ENCODE measurements at regions not wholly inside any gene's neighbourhood (a gene's known extent, or its start where the extent isn't known, plus 50 kb on each side); places are given as distances from the start of the nearest gene placed in this dataset.
"Not testable (repeated sequence)": the region's sequence is repeated elsewhere in the genome, so short reads cannot be mapped to it uniquely, and the experiment has no call there.

DNA sequence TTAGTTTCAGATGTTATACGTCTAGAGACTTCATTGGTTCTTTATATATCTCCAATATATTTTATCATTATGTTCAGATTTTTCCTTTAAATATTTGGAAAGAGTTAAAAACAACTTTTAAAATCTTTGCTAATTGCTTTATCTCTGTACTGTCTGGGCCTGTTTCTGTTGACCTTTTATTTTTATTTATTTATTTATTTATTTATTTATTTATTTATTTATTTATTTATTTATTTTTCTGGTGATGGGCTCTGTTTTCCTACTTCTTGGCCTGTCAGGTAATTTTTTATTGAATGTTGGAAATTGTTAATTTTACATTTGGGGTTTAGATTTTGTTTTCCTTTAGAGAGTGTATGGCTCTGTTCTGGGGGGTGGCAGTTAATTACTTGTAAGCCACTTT, 279.7 kb upstream of the KAZN start:
- no peak for DNase-seq

- peak; percentile 24 for DNase-seq
These were observed 278.0 kb upstream of the KAZN start for GRCh38 chr1:14320518-14320917.

DNA sequence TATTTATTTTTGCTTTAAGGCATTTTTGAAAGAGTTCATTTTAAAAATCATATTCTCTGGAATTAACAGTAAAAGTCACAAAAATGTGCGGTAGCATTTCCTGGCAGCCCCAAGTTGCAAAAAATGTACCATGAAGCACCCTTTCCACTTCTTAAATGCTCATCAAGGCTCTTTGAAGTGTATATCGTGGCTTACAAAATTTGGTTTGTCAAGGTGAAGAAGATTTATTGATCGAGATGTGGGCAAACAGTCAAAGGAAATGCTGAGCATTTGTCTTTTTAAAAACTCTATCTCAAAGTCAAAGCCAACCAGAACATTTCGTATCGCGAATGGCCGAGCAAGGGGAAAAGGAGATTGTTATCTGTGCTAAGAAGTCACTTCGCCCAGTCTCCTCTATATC, 277.5 kb upstream of the KAZN start:
- no peak for DNase-seq

DNA sequence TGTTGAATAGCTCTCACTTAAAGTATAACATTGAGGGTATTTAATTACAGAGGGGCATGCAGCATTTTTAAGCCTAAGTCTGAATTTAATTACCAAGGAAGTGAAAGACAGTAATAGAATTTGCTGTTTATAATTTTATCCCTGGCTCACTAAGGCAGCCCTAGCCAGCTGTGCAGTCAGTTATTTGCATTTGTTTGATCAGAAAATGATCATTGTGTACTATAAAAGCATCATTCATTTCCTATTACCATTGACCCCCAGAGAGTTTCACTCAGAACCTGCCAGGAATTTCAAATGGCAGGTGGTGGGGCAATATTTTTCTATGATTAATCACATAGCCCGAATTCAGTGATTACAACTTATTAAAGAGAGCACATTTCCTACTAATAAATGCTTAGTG, 277.1 kb upstream of the KAZN start:
- DNase-seq = no peak

DNA sequence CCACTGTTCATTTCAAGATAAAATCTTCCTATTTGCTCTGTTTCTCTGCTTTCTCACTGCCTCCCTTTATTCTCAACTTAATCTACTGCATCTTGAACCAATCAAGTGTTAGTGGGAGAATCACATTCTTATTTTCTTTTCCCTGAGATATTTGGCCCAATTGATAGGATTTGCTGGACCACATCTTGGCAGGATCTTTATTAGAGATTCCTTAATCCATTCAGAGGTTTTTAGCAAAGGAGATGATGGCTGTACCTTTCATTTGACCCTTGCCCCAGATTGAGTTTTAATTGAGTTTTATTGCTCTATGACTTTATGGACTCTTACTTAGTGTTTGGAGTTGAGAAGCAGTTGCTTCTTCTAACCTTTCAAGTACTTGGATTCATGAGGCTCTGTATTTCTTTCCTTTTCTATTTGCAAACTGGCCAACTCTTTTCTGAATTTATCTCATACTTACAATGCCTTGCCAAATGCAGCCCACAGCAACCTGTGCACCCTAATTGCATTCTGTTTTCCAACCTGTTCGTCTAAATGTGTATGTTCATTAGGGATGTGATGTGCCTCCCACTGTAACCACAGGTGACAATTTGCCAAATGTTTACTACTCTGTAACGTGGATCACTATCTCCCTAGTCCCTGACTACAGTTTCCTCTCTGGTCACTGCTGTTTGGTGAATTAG, 274.8 kb upstream of the KAZN start:
- DNase-seq = no peak

DNA sequence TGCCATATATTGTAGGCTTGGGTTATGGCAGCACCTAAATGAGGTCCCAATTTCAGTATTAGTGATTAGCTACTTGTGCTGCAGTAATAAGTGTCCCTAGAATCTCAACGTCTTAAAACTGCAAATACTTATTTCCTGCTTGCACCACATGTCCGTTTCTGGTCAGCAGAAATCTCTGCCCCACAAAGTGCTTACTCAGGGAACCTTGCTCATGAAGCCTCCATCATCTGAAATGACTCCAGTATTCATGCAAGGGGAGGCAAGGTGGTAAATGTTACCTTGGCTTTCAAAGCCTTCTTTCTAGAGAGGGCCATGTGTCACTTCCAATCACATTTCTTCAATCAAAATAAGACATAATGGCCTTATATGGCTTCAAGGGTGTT, 274.2 kb upstream of the KAZN start:
- no peak for DNase-seq

GRCh38 chr1:14326857-14327256, 271.6 kb upstream of the KAZN start:
- DNase-seq = no peak

GRCh38 chr1:14328685-14329084, 269.8 kb upstream of the KAZN start:
- no peak for DNase-seq

DNA sequence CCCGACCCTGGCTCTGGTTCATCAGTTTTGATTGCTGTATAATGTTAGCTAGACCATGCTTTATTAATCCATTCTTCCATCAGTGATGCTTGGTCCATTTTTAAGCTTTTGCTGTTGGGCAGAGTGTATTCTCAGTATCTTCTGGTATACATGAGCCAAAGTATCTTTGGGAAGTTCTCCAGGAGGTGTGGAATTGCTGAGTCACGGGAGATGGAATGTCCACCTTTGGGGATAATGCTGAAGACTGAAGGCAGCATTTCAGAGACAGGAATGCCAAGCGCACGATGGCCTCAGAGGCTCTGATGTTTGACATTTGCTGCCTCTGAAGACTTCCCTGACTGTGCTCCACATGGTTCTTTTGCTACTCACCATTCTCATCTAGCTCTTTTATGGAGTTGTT, 266.3 kb upstream of the KAZN start:
- DNase-seq = peak; percentile 4

- DNase-seq = peak; percentile 5
These were observed 263.9 kb upstream of the KAZN start for GRCh38 chr1:14334336-14335176.

- no peak for DNase-seq
These were observed 260.0 kb upstream of the KAZN start for GRCh38 chr1:14338509-14338908.

DNA sequence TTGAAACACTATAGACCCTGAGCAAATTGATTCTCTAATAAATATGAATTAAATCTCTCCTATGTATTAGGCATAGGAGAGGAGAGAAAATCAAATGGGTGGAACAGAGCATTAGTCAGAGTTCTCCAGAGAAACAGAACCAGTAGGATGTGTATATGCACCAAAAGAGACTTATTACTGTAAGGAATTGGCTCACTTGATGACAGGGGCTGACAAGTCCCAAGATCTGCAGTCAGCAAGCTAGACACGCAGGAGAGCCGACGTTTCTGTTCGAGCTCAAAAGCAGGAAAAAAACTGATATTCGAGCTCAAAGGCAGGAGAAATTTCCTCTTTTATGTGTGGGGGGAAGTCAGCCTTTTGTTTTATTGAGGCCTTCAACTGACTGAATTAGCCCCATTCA, 259.2 kb upstream of the KAZN start:
- no peak for DNase-seq

DNA sequence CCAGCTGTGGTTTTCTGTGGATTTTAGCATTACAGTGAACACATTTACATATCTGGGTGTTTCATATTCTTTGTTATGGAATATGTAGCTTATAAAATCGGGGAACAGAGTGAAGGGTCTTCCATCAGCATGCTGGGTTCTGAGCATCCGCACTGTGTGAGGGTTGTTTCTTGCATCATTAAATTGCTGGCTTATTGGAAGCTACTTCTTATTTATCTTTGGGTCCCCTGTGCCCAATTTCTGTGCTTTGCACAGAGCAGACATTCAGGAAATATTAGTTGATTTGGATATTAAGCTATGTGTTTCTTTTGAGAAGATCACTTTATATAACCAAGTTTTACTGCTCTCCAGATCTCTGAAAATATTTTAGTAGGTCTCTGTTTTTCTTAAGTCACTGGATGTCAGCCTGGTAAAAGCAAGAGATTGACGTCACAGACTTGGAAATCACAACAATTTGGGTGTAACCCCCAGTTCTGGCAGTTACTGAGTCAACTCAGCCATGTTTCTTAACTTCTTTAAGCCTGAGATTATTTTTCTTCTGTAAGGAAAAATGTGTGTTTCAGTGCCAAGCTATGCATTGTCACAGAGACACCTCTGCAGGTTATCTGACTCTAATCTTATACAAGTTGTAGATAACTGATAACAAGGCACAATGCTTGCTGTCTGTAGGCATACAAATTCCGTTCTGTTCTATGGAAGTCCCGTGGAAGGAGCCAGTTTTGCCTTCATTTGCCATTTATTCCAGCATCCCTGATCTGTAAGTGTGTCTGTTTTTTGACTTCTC, 258.3 kb upstream of the KAZN start:
- DNase-seq = peak; percentile 20

- no peak for DNase-seq
These were observed 257.3 kb upstream of the KAZN start for GRCh38 chr1:14341147-14341546.

- no peak for DNase-seq
These were observed 252.4 kb upstream of the KAZN start for GRCh38 chr1:14345946-14346550.

- DNase-seq = no peak
These were observed 251.3 kb upstream of the KAZN start for GRCh38 chr1:14347186-14347585.

GRCh38 chr1:14347776-14348175, 250.7 kb upstream of the KAZN start:
- no peak for DNase-seq

DNA sequence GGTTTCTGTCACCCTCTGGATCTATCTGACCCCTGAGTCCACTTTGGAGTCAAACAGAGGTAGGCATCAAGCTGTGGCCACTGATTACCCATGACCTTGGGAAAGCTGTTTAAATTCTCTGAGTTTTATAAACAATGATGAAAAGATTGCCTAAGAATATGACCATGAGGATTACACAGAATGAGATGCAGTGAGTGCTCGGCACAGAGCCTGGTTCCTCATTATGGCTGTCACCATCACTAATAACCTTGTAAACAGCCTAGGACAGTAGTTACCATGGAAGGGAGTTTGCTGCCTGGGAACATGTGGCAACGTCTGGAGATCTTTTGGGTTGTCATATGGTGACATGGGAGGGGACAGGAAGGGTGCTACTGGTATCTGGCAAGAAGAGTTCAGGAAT, 248.3 kb upstream of the KAZN start:
- DNase-seq = no peak

DNA sequence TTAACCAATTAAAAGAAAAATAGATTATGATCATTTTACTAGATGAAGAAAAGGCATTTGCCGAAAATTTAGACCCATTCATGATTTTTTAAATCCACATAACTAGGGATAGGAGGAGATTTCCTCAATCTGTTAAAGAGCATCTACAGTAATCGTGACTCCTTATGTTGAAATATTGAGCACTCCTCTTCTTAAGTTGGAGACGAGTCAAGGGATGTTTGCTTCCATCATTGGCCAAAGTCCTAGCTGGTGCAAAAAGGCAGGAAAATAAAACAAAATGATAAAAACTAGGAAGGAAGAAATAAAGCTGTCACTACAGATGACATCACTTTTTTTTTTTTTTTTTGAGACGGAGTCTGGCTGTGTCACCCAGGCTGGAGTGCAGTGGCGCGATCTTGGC, 245.6 kb upstream of the KAZN start:
- DNase-seq = no peak

GRCh38 chr1:14361005-14361404, 237.5 kb upstream of the KAZN start:
- DNase-seq = not testable (repeated sequence)

DNA sequence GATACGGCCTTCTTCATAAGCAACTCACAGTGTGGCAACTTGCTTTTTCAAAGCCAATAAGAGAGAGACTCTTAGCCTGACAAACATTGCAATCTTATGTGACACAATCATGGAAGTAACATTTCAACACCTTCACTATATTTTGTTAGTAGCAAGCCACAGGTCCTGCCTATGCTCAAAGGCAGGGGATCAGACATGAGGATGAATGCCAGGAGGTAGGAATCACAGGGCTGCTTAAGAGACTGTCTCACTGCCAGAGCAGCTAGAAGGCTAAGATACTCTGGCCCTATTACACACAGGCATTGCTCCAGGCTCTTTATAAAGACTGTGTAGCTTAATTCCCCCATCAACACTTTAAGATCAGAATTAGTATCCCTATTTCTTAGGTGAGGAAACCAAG, 236.2 kb upstream of the KAZN start:
- no peak for DNase-seq

DNA sequence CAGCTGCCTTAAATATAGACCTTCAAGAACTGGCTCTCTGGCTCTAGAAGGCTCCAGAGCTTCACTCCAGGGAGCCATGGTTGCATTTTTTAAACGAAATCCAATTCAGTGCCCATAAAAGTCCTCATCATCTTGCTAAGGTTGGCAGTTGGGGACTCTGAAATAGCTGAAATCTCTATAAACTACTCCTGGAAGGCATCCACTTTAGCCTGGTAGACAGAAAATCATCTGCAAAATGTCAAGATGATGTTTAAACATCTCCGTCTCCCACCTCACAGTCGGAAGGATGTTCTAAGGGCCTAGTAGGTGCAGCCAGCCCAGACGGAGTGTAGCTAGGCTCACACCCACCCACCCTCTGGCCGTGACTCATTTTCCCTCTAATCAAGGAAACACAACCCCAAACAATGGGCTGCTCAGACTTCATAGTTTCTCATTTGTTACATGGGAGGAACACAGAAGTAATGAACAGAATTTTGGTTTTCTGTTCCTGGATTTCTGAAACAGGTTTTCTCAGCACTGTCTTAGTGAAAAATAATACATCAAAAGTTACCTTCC, 235.4 kb upstream of the KAZN start:
- DNase-seq = no peak

Data from fibroblast of skin of abdomen (primary cell).